Kidney (tissue), 13 donors: ENCODE measurements at regions not wholly inside any gene's neighbourhood (a gene's known extent, or its start where the extent isn't known, plus 50 kb on each side); places are given as distances from the start of the nearest gene placed in this dataset.

Experiments
- DNase-seq, 5 donors: peaks; one replicate each; pipeline ENCODE4 v3.0.0-alpha.2; 2013 to 2020
- FAIRE-seq: peaks from 2 replicates; lab custom pipeline; 2012; peaks lifted over from hg19 to GRCh38; lab: Jason Lieb, UNC
- H3K27ac ChIP-seq, 2 donors: one replicate each; pipeline ENCODE4 v1.7.0; 2013; ENCODE audit warnings: low read depth in 2 of 2, low read length in 2 of 2, inconsistent platforms in 1 of 2
- H3K27me3 ChIP-seq: one replicate; pipeline ENCODE4 v1.7.1; 2013; ENCODE audit warnings: low read length, inconsistent platforms; ENCODE audit not compliant: control insufficient read depth, insufficient read depth
- H3K36me3 ChIP-seq, 3 donors: one replicate each; pipeline versions ENCODE4 v1.7.0 to v1.7.1; 2013; ENCODE audit warnings: low read length in 3 of 3, control low read depth in 1 of 3, inconsistent platforms in 1 of 3; ENCODE audit not compliant: insufficient read depth in 3 of 3, control insufficient read depth in 2 of 3
- H3K4me1 ChIP-seq, 3 donors: one replicate each; pipeline versions ENCODE4 v1.7.0 to v1.7.1; 2013; ENCODE audit warnings: low read length in 3 of 3, inconsistent platforms in 1 of 3, low read depth in 1 of 3; ENCODE audit not compliant: control insufficient read depth in 2 of 3, insufficient read depth in 2 of 3
- H3K4me3 ChIP-seq, 3 donors: one replicate each; pipeline versions ENCODE4 v1.7.0 to v1.8.1; 2013; ENCODE audit warnings: low read length in 3 of 3, control low read depth in 1 of 3, inconsistent platforms in 1 of 3
- H3K9ac ChIP-seq, 3 donors: one replicate each; pipeline versions ENCODE4 v1.7.0 to v1.7.1; 2013; ENCODE audit warnings: low read length in 3 of 3, control low read depth in 1 of 3, inconsistent platforms in 1 of 3
- H3K9me3 ChIP-seq, 3 donors: one replicate each; pipeline versions ENCODE4 v1.7.0 to v1.7.1; 2013; ENCODE audit warnings: low read length in 3 of 3, control low read depth in 1 of 3, inconsistent platforms in 1 of 3; ENCODE audit not compliant: control insufficient read depth in 2 of 3, insufficient read depth in 1 of 3
- CTCF ChIP-seq: IDR thresholded peaks from 3 replicates; pipeline ENCODE4 v1.5.1; 2012; ENCODE audit warnings: mild to moderate bottlenecking, moderate library complexity, borderline replicate concordance; ENCODE audit not compliant: insufficient read depth; ENCODE audit errors: extremely low read depth
- intact Hi-C: fragments of 100-400 bp; cut with DNase I; formaldehyde crosslinking; loops from one replicate; pipeline ENCODE4 v1.11.1; 2022
- donor health status: control.
- donor health status: control.
- donor health status: control.
- donor health status: control.
- donor health status: control.
- donor health status: DM: yes; HTN: yes; CAD: no.
- donor health status: Normal renal cell carcinoma (clear cell type).

GRCh38 chr4:159910721-159911120 lies 807.8 kb downstream of the RAPGEF2 start:
- peak in 2 of 5 donors; percentile 19 to 31 for DNase-seq
- H3K9ac ChIP-seq, result no peak overlapping the region
- no peaks in the 10 kb centered on the region for H3K27me3 ChIP-seq
- no peak overlapping the region for H3K4me3 ChIP-seq
- H3K4me1 ChIP-seq, result no peaks in the 10 kb centered on the region
- FAIRE-seq, result no peak
- no peak for TF ChIP-seq CTCF
- no peaks in the 10 kb centered on the region for H3K36me3 ChIP-seq
- intact Hi-C loops, result no loop called here
- no peak overlapping the region for H3K27ac ChIP-seq
- peaks cover 0 to 3% (median 0%) of the 10 kb centered on the region in 3 donors for H3K9me3 ChIP-seq

- intact Hi-C loops, result no loop called here
- H3K27ac ChIP-seq, result no peak overlapping the region
- DNase-seq (no peak), FAIRE-seq (no peak)
- H3K9ac ChIP-seq, result no peak overlapping the region
- H3K4me3 ChIP-seq, result no peak overlapping the region
- peaks cover 0 to 10% (median 3%) of the 10 kb centered on the region in 3 donors for H3K9me3 ChIP-seq
- H3K27me3 ChIP-seq, result no peaks in the 10 kb centered on the region
- no peaks in the 10 kb centered on the region for H3K4me1 ChIP-seq
- H3K36me3 ChIP-seq, result no peaks in the 10 kb centered on the region
- TF ChIP-seq CTCF, result no peak
These were observed 819.2 kb downstream of the RAPGEF2 start for GRCh38 chr4:159922119-159922518.

GRCh38 chr4:159925770-159926169 lies 822.9 kb downstream of the RAPGEF2 start:
- H3K4me3 ChIP-seq, result no peak overlapping the region
- H3K36me3 ChIP-seq, result no peaks in the 10 kb centered on the region
- DNase-seq (no peak), FAIRE-seq (no peak)
- no peak overlapping the region for H3K27ac ChIP-seq
- no peaks in the 10 kb centered on the region for H3K4me1 ChIP-seq
- no peaks in the 10 kb centered on the region for H3K27me3 ChIP-seq
- intact Hi-C loops, result no loop called here
- H3K9ac ChIP-seq, result no peak overlapping the region
- H3K9me3 ChIP-seq, result peaks cover 0 to 10% (median 3%) of the 10 kb centered on the region in 3 donors
- no peak for TF ChIP-seq CTCF

GRCh38 chr4:159926871-159927270 lies 824.0 kb downstream of the RAPGEF2 start:
- Histone ChIP-seq H3K4me3 (no peak overlapping the region), H3K36me3 (no peaks in the 10 kb centered on the region), H3K9ac (no peak overlapping the region), H3K4me1 (no peaks in the 10 kb centered on the region), H3K9me3 (peaks cover 0 to 10% (median 3%) of the 10 kb centered on the region in 3 donors), H3K27ac (no peak overlapping the region), H3K27me3 (no peaks in the 10 kb centered on the region)
- DNase-seq (no peak), FAIRE-seq (no peak)
- TF ChIP-seq CTCF, result no peak
- intact Hi-C loops, result no loop called here
